Vagina (tissue), 2 donors: ENCODE measurements at regions not wholly inside any gene's neighbourhood (a gene's known extent, or its start where the extent isn't known, plus 50 kb on each side); places are given as distances from the start of the nearest gene placed in this dataset.
"Not testable (repeated sequence)": the region's sequence is repeated elsewhere in the genome, so short reads cannot be mapped to it uniquely, and the experiment has no call there.

Experiments
- DNase-seq, 2 donors: peaks; one replicate each; pipeline ENCODE4 v3.0.0-alpha.2; 2017; ENCODE audit errors: extremely low spot score in 2 of 2
- H3K27ac ChIP-seq: fragments of 200-600 bp; sonication (generic); one replicate; pipeline ENCODE4 v1.5.1; 2019
- H3K27me3 ChIP-seq: fragments of 200-600 bp; sonication (generic); one replicate; pipeline ENCODE4 v1.5.1; 2019
- H3K36me3 ChIP-seq, 2 donors: fragments of 200-600 bp; sonication (generic); one replicate each; pipeline ENCODE4 v1.5.1; 2017 to 2019
- H3K4me1 ChIP-seq: fragments of 200-600 bp; sonication (generic); one replicate; pipeline ENCODE4 v1.5.1; 2019
- H3K4me3 ChIP-seq, 2 donors: fragments of 200-600 bp; sonication (generic); 1 replicate in 1 of 2; 2 replicates in 1 of 2; pipeline ENCODE4 v1.5.1; 2016 to 2019
- H3K9me3 ChIP-seq: fragments of 200-600 bp; sonication (generic); one replicate; pipeline ENCODE4 v1.5.1; 2019
- POLR2A ChIP-seq, 2 donors: fragments of 450-650 bp; IDR thresholded peaks; one replicate each; pipeline ENCODE4 v1.6.1; 2017; ENCODE audit warnings: antibody characterized with exemption in 2 of 2, mild to moderate bottlenecking in 2 of 2, moderate library complexity in 2 of 2
- POLR2AphosphoS5 ChIP-seq, 2 donors: sonication (generic); formaldehyde crosslinking; IDR thresholded peaks; one replicate each; pipeline ENCODE4 v1.9.0; 2017; ENCODE audit warnings: antibody characterized with exemption in 2 of 2, mild to moderate bottlenecking in 2 of 2, low read depth in 1 of 2; ENCODE audit not compliant: insufficient read depth in 1 of 2
- intact Hi-C: fragments of 100-400 bp; cut with DNase I; formaldehyde crosslinking; loops from one replicate; pipeline ENCODE4 v1.15.1; 2023
- TF ChIP-seq, protein P1 (sequence below), 3 experiments: fragments of 450-650 bp in 2 of 3; fragments of 200-600 bp in 1 of 3; sonication (generic) in 1 of 3; IDR thresholded peaks; one replicate each; pipeline ENCODE4 v1.5.1; 2017 to 2019; ENCODE audit warnings: antibody characterized with exemption in 3 of 3, mild to moderate bottlenecking in 2 of 3, moderate library complexity in 2 of 3

- H3K27me3 ChIP-seq: no peaks in the 10 kb centered on the region
- H3K36me3 ChIP-seq: no peaks in the 10 kb centered on the region
- TF ChIP-seq POLR2AphosphoS5 (IDR thresholded peaks at IDR 0.05; ENCODE audit: insufficient read depth in 1 of 2, low read depth in 1 of 2) (no peak), POLR2A (IDR thresholded peaks at IDR 0.05) (no peak)
- TF ChIP-seq, protein P1, sequence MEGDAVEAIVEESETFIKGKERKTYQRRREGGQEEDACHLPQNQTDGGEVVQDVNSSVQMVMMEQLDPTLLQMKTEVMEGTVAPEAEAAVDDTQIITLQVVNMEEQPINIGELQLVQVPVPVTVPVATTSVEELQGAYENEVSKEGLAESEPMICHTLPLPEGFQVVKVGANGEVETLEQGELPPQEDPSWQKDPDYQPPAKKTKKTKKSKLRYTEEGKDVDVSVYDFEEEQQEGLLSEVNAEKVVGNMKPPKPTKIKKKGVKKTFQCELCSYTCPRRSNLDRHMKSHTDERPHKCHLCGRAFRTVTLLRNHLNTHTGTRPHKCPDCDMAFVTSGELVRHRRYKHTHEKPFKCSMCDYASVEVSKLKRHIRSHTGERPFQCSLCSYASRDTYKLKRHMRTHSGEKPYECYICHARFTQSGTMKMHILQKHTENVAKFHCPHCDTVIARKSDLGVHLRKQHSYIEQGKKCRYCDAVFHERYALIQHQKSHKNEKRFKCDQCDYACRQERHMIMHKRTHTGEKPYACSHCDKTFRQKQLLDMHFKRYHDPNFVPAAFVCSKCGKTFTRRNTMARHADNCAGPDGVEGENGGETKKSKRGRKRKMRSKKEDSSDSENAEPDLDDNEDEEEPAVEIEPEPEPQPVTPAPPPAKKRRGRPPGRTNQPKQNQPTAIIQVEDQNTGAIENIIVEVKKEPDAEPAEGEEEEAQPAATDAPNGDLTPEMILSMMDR (IDR thresholded peaks at IDR 0.05): no peak
- peak; percentile 22 to 40 for DNase-seq
- no peaks in the 10 kb centered on the region for H3K9me3 ChIP-seq
- no peaks in the 10 kb centered on the region for H3K4me1 ChIP-seq
- intact Hi-C loops: no loop called here
- no peak overlapping the region for H3K4me3 ChIP-seq
- H3K27ac ChIP-seq: no peak overlapping the region
These were observed 120.7 kb downstream of the CYP26B1 start for GRCh38 chr2:72026819-72027425.

DNA sequence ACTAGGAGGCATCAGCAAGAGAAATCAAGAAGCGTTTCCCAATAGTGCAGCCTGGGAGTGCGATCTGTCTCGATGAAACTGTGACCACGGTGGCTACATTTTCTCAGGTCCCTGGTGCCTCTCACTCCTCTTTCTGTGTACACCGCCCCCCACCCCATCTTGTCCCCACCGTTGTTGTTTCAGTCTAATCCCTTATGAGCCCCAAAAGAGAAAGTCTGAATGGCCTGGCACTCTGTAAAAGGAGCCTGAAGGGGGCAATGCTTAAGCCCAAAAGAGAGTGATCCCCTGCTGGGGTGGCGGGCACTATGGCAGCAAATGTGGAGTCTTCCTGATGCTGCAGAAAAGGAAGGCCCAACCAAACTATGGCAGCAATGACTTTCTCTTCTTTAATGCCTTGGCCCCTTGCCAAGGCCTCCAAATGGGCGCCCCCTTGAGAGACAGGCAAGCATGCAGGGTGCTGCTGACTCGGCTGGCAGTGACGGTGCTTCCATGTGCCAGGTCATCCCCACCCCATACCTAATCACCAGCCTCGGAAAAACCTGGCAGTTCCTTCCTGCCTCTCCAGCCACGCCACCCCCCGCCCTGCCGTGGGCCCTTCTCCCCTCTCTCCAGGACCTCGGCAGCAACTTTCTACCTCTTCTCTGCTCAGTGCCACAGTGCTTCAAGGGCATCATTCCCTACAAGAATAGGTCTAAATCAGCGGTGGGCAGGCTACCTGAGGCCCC, 123.0 kb downstream of the CYP26B1 start:
- Histone ChIP-seq H3K4me1 (no peaks in the 10 kb centered on the region), H3K4me3 (no peak overlapping the region), H3K27me3 (no peaks in the 10 kb centered on the region), H3K27ac (no peak overlapping the region), H3K36me3 (no peaks in the 10 kb centered on the region), H3K9me3 (no peaks in the 10 kb centered on the region)
- DNase-seq: peak; percentile 40 to 72
- intact Hi-C loops: no loop called here
- TF ChIP-seq, protein P1 (IDR thresholded peaks at IDR 0.05): no peak
- TF ChIP-seq POLR2A (IDR thresholded peaks at IDR 0.05) (no peak), POLR2AphosphoS5 (IDR thresholded peaks at IDR 0.05; ENCODE audit: insufficient read depth in 1 of 2, low read depth in 1 of 2) (no peak)

GRCh38 chr2:72023678-72024390, 123.8 kb downstream of the CYP26B1 start:
- Histone ChIP-seq H3K9me3 (no peaks in the 10 kb centered on the region), H3K27me3 (no peaks in the 10 kb centered on the region), H3K36me3 (no peaks in the 10 kb centered on the region), H3K4me3 (no peak overlapping the region), H3K4me1 (no peaks in the 10 kb centered on the region), H3K27ac (no peak overlapping the region)
- intact Hi-C loops: no loop called here
- TF ChIP-seq POLR2A (IDR thresholded peaks at IDR 0.05): no peak
- TF ChIP-seq POLR2AphosphoS5 (IDR thresholded peaks at IDR 0.05; ENCODE audit: insufficient read depth in 1 of 2, low read depth in 1 of 2): no peak
- TF ChIP-seq, protein P1 (IDR thresholded peaks at IDR 0.05): no peak
- DNase-seq: peak; percentile 65 to 84

DNA sequence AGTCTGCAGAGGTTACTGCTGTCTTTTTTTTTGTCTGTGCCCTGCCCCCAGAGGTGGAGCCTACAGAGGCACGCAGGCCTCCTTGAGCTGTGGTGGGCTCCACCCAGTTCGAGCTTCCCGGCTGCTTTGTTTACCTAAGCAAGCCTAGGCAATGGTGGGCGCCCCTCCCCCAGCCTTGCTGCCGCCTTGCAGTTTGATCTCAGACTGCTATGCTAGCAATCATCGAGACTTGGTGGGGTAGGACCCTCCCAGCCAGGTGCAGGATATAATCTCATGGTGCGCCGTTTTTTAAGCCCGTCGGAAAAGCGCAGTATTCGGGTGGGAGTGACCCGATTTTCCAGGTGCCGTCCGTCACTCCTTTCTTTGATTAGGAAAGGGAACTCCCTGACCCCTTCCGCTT, 126.3 kb downstream of the CYP26B1 start:
- H3K9me3 ChIP-seq, H3K4me3 ChIP-seq, H3K36me3 ChIP-seq, H3K27ac ChIP-seq, H3K4me1 ChIP-seq, H3K27me3 ChIP-seq, intact Hi-C loops, DNase-seq: not testable (repeated sequence)

GRCh38 chr2:72015266-72015665, 132.4 kb downstream of the CYP26B1 start:
- no peaks in the 10 kb centered on the region for H3K27me3 ChIP-seq
- H3K4me1 ChIP-seq: no peaks in the 10 kb centered on the region
- H3K4me3 ChIP-seq: no peak overlapping the region
- TF ChIP-seq, protein P1 (IDR thresholded peaks at IDR 0.05): no peak
- TF ChIP-seq POLR2AphosphoS5 (IDR thresholded peaks at IDR 0.05; ENCODE audit: insufficient read depth in 1 of 2, low read depth in 1 of 2) (no peak), POLR2A (IDR thresholded peaks at IDR 0.05) (no peak)
- intact Hi-C loops: no loop called here
- H3K27ac ChIP-seq: no peak overlapping the region
- no peaks in the 10 kb centered on the region for H3K36me3 ChIP-seq
- no peak for DNase-seq
- no peaks in the 10 kb centered on the region for H3K9me3 ChIP-seq
